HK-2 (cell line): ENCODE measurements at regions not wholly inside any gene's neighbourhood (a gene's known extent, or its start where the extent isn't known, plus 50 kb on each side); places are given as distances from the start of the nearest gene placed in this dataset.

Source experiments
- DNase-seq: peaks from one replicate; pipeline ENCODE4 v3.0.0-alpha.2; 2018; ENCODE audit not compliant: unreplicated experiment

GRCh38 chr21:17981060-17981740 lies 162.0 kb upstream of the C21orf91 start:
- DNase-seq = no peak

- DNase-seq = no peak
Observed at GRCh38 chr21:17979763-17980162, 160.6 kb upstream of the C21orf91 start.

GRCh38 chr21:17978895-17979294 lies 159.7 kb upstream of the C21orf91 start:
- DNase-seq = no peak

GRCh38 chr21:17976691-17977090 lies 157.5 kb upstream of the C21orf91 start:
- DNase-seq = no peak

- no peak for DNase-seq
Observed at GRCh38 chr21:17976139-17976538, 157.0 kb upstream of the C21orf91 start.

- DNase-seq = no peak
Observed at GRCh38 chr21:17967319-17967718, 148.2 kb upstream of the C21orf91 start.

- no peak for DNase-seq
Observed at GRCh38 chr21:17964716-17965115, 145.6 kb upstream of the C21orf91 start.

GRCh38 chr21:17964199-17964598 lies 145.0 kb upstream of the C21orf91 start:
- no peak for DNase-seq

- no peak for DNase-seq
Observed at GRCh38 chr21:17950591-17950990, 131.4 kb upstream of the C21orf91 start.

- no peak for DNase-seq
Observed at GRCh38 chr21:17949421-17949820, 130.3 kb upstream of the C21orf91 start.

- DNase-seq = no peak
Observed at GRCh38 chr21:17947531-17947930, 128.4 kb upstream of the C21orf91 start.

- peak; percentile 4 for DNase-seq
Observed at GRCh38 chr21:17931080-17931479, 111.9 kb upstream of the C21orf91 start.

- no peak for DNase-seq
Observed at GRCh38 chr21:17930093-17930492, 110.9 kb upstream of the C21orf91 start.

- no peak for DNase-seq
Observed at GRCh38 chr21:17929510-17929909, 110.4 kb upstream of the C21orf91 start.

GRCh38 chr21:17925899-17926298 lies 106.7 kb upstream of the C21orf91 start:
- no peak for DNase-seq

GRCh38 chr21:17925000-17925610 lies 105.9 kb upstream of the C21orf91 start:
- DNase-seq = peak; percentile 36

GRCh38 chr21:17921579-17922530 lies 102.7 kb upstream of the C21orf91 start:
- no peak for DNase-seq

- no peak for DNase-seq
Observed at GRCh38 chr21:17915976-17916375, 96.8 kb upstream of the C21orf91 start.

GRCh38 chr21:17911628-17912027 lies 92.5 kb upstream of the C21orf91 start:
- DNase-seq = no peak

- DNase-seq = no peak
Observed at GRCh38 chr21:17903929-17904639, 84.9 kb upstream of the C21orf91 start.

- no peak for DNase-seq
Observed at GRCh38 chr21:17903029-17903806, 84.1 kb upstream of the C21orf91 start.
